ENCODE measurements at regions not wholly inside any gene's neighbourhood (a gene's known extent, or its start where the extent isn't known, plus 50 kb on each side); places are given as distances from the start of the nearest gene placed in this dataset.

GRCh38 chr2:180872255-180872654, 108.2 kb upstream of the UBE2E3 start:
- TF ChIP-seq EZH2 (IDR thresholded peaks at IDR 0.05; ENCODE audit: borderline replicate concordance, low read depth, low read length, poor library complexity, severe bottlenecking) (no peak), CTCF (conservative IDR thresholded peaks at IDR 0.05; ENCODE audit: low read depth, low read length) (no peak)
- Histone ChIP-seq H3K4me3 (ENCODE audit: low read depth, low read length, poor library complexity, severe bottlenecking) (no peak overlapping the region), H3K27me3 (replicated peaks; ENCODE audit: insufficient read depth, low read depth, low read length, poor library complexity) (no peaks in the 10 kb centered on the region), H3K4me1 (ENCODE audit: insufficient read depth, low read length, poor library complexity, severe bottlenecking) (no peaks in the 10 kb centered on the region), H3K36me3 (ENCODE audit: insufficient read depth, low read length, poor library complexity, severe bottlenecking) (no peaks in the 10 kb centered on the region), H3K9me3 (ENCODE audit: low read depth, low read length, poor library complexity, severe bottlenecking) (no peaks in the 10 kb centered on the region), H3K27ac (ENCODE audit: low read depth, low read length, poor library complexity, severe bottlenecking) (no peak overlapping the region)
- DNase-seq (ENCODE audit: low spot score): peak; percentile 35
- CTCF ChIA-PET: no interaction called here
- no TSS peak for BruUV-seq (replicated peaks)
- intact Hi-C loops (cut with micrococcal nuclease; ENCODE audit: unreplicated experiment): no loop called here
- POLR2A ChIA-PET (ENCODE audit: low non-redundant PET): no interaction called here

- no peak for DNase-seq (ENCODE audit: low spot score)
- Histone ChIP-seq H3K9me3 (ENCODE audit: low read depth, low read length, poor library complexity, severe bottlenecking) (no peaks in the 10 kb centered on the region), H3K27me3 (replicated peaks; ENCODE audit: insufficient read depth, low read depth, low read length, poor library complexity) (no peaks in the 10 kb centered on the region), H3K27ac (ENCODE audit: low read depth, low read length, poor library complexity, severe bottlenecking) (no peak overlapping the region), H3K4me3 (ENCODE audit: low read depth, low read length, poor library complexity, severe bottlenecking) (no peak overlapping the region), H3K36me3 (ENCODE audit: insufficient read depth, low read length, poor library complexity, severe bottlenecking) (no peaks in the 10 kb centered on the region), H3K4me1 (ENCODE audit: insufficient read depth, low read length, poor library complexity, severe bottlenecking) (no peaks in the 10 kb centered on the region)
- no TSS peak for BruUV-seq (replicated peaks)
- TF ChIP-seq EZH2 (IDR thresholded peaks at IDR 0.05; ENCODE audit: borderline replicate concordance, low read depth, low read length, poor library complexity, severe bottlenecking): no peak
- no peak for TF ChIP-seq CTCF (conservative IDR thresholded peaks at IDR 0.05; ENCODE audit: low read depth, low read length)
- POLR2A ChIA-PET (ENCODE audit: low non-redundant PET): no interaction called here
- intact Hi-C loops (cut with micrococcal nuclease; ENCODE audit: unreplicated experiment): no loop called here
- CTCF ChIA-PET: no interaction called here
Observed at GRCh38 chr2:180871649-180872048, 108.8 kb upstream of the UBE2E3 start.

- intact Hi-C loops (cut with micrococcal nuclease; ENCODE audit: unreplicated experiment): no loop called here
- DNase-seq (ENCODE audit: low spot score): no peak
- no TSS peak for BruUV-seq (replicated peaks)
- ChIA-PET POLR2A (ENCODE audit: low non-redundant PET) (no interaction called here), CTCF (no interaction called here)
- no peak for TF ChIP-seq CTCF (conservative IDR thresholded peaks at IDR 0.05; ENCODE audit: low read depth, low read length)
- no peak for TF ChIP-seq EZH2 (IDR thresholded peaks at IDR 0.05; ENCODE audit: borderline replicate concordance, low read depth, low read length, poor library complexity, severe bottlenecking)
- H3K36me3 ChIP-seq (ENCODE audit: insufficient read depth, low read length, poor library complexity, severe bottlenecking): no peaks in the 10 kb centered on the region
- no peaks in the 10 kb centered on the region for H3K9me3 ChIP-seq (ENCODE audit: low read depth, low read length, poor library complexity, severe bottlenecking)
- H3K27me3 ChIP-seq (replicated peaks; ENCODE audit: insufficient read depth, low read depth, low read length, poor library complexity): no peaks in the 10 kb centered on the region
- no peak overlapping the region for H3K27ac ChIP-seq (ENCODE audit: low read depth, low read length, poor library complexity, severe bottlenecking)
- no peaks in the 10 kb centered on the region for H3K4me1 ChIP-seq (ENCODE audit: insufficient read depth, low read length, poor library complexity, severe bottlenecking)
- no peak overlapping the region for H3K4me3 ChIP-seq (ENCODE audit: low read depth, low read length, poor library complexity, severe bottlenecking)
Observed at GRCh38 chr2:180849851-180850250, 130.6 kb upstream of the UBE2E3 start.

All from A673 (cell line).